ENCODE measurements at regions not wholly inside any gene's neighbourhood (a gene's known extent, or its start where the extent isn't known, plus 50 kb on each side); places are given as distances from the start of the nearest gene placed in this dataset.

- Histone ChIP-seq H2AFZ (replicated peaks; ENCODE audit: low read length, poor library complexity) (no peak overlapping the region), H3K9me3 (ENCODE audit: control insufficient read depth, insufficient read depth, low read length) (no peaks in the 10 kb centered on the region), H3K56ac (ENCODE audit: extremely low read depth, insufficient read depth, low read length) (peak overlapping the region; percentile 83), H2AK9ac (replicated peaks; ENCODE audit: low read depth, low read length, poor library complexity) (peak overlapping the region; percentile 23), H3K27ac (ENCODE audit: insufficient read depth, low read length) (peak overlapping the region; percentile 95), H3K4me1 (ENCODE audit: control insufficient read depth, insufficient read depth, low read length) (peaks cover 4% of the 10 kb centered on the region; the same call in 1 of the 2 replicates), H3K4ac (ENCODE audit: low read depth, low read length) (peak overlapping the region; percentile 82), H3K4me2 (ENCODE audit: low read depth, low read length) (peak overlapping the region; percentile 54; the same call in 1 of the 2 replicates), H2BK20ac (ENCODE audit: low read depth, low read length) (peak overlapping the region; percentile 94), H3K18ac (ENCODE audit: low read depth, low read length) (peak overlapping the region; percentile 63; the same call in 1 of the 2 replicates), H3K36me3 (ENCODE audit: control insufficient read depth, insufficient read depth, low read length) (no peaks in the 10 kb centered on the region), H4K8ac (ENCODE audit: low read depth in 2 of 2, low read length in 2 of 2) (peak overlapping the region; percentile 27 to 73), H3K4me3 (ENCODE audit: insufficient read depth, low read depth, low read length) (no peak overlapping the region), H3K14ac (replicated peaks; ENCODE audit: low read depth, low read length) (peak overlapping the region; percentile 41), H2AK5ac (ENCODE audit: low read depth, low read length) (peak overlapping the region; percentile 8; the same call in 1 of the 2 replicates), H3K27me3 (ENCODE audit: control insufficient read depth, insufficient read depth, low read length) (no peaks in the 10 kb centered on the region), H3K79me1 (ENCODE audit: low read depth in 1 of 2, low read length in 2 of 2) (no peaks in the 10 kb centered on the region), H2BK5ac (ENCODE audit: low read depth, low read length, poor library complexity, severe bottlenecking) (peak overlapping the region; percentile 93), H4K5ac (ENCODE audit: low read depth, low read length) (peak overlapping the region; percentile 32; the same call in 1 of the 2 replicates), H3K9ac (ENCODE audit: low read depth, low read length) (peak overlapping the region; percentile 27; the same call in 1 of the 2 replicates), H3K23ac (ENCODE audit: low read depth, low read length) (peak overlapping the region; percentile 74), H4K91ac (ENCODE audit: insufficient read depth, low read depth, low read length) (peak overlapping the region; percentile 60), H3K9me1 (ENCODE audit: insufficient read depth, low read length) (peaks cover 3% of the 10 kb centered on the region), H2BK120ac (ENCODE audit: low read depth, low read length) (peak overlapping the region; percentile 93), H2BK15ac (ENCODE audit: low read depth, low read length) (peak overlapping the region; percentile 68), H4K20me1 (ENCODE audit: insufficient read depth, low read length) (no peaks in the 10 kb centered on the region; the same call in 1 of the 2 replicates)
- CTCF ChIA-PET: interaction anchor here (0.9 to 1.4 kb wide), 3 partner anchors 37 to 245 kb away, joined by 3 to 8 read pairs (median 4); no protein-coding TSS in a partner anchor
- POLR2A ChIA-PET (ENCODE audit: unreplicated experiment): no interaction called here
- DNase-seq: peak; percentile 80
- intact Hi-C loops (cut with micrococcal nuclease): loop anchor here (5.0 kb wide), 1 partner anchor 48 kb away; no protein-coding TSS in a partner anchor
- peak; percentile 72 for ATAC-seq (ENCODE audit: low read depth)
- no CpG with 5 or more reads among the region's 3 CpGs for WGBS, 2 experiments (ENCODE audit: extremely low coverage in 2 of 2, insufficient read length in 1 of 2)
- dilution Hi-C loops (cut with HindIII; ENCODE audit: low sequenced_read_pairs, unreplicated experiment): no loop called here
- in situ Hi-C loops (cut with MboI; ENCODE audit: low sequenced_read_pairs): no loop called here
- no TSS peak for BruUV-seq (replicated peaks)
- TF ChIP-seq BHLHE40 (IDR thresholded peaks at IDR 0.05; ENCODE audit: low read depth, low read length) (0 out of 2 replicates have a peak, but pooled peaks have one; percentile 44), CEBPB (IDR thresholded peaks at IDR 0.05; ENCODE audit: low read depth, low read length) (no peak)
These were observed 100.0 kb upstream of the PRKG2 start for GRCh38 chr4:81314897-81315470.
